GM18498 (cell line): ENCODE measurements at regions not wholly inside any gene's neighbourhood (a gene's known extent, or its start where the extent isn't known, plus 50 kb on each side); places are given as distances from the start of the nearest gene placed in this dataset.
"Not testable (repeated sequence)": the region's sequence is repeated elsewhere in the genome, so short reads cannot be mapped to it uniquely, and the experiment has no call there.

ENCODE experiments used
- ATAC-seq: cut with Tn5 transposase; IDR thresholded peaks from one replicate; pipeline ENCODE4 v1.9.1; 2021; ENCODE audit warnings: mild to moderate bottlenecking, moderate library complexity; ENCODE audit not compliant: unreplicated experiment

- ATAC-seq = no peak
Observed at GRCh38 chr7:4519819-4520520, 162.1 kb upstream of the FOXK1 start.

- ATAC-seq = no peak
Observed at GRCh38 chr7:4523219-4523618, 158.9 kb upstream of the FOXK1 start.

- no peak for ATAC-seq
Observed at GRCh38 chr7:4523873-4524272, 158.2 kb upstream of the FOXK1 start.

- no peak for ATAC-seq
Observed at GRCh38 chr7:4525884-4526283, 156.2 kb upstream of the FOXK1 start.

- no peak for ATAC-seq
Observed at GRCh38 chr7:4527988-4528636, 154.0 kb upstream of the FOXK1 start.

- ATAC-seq = no peak
Observed at GRCh38 chr7:4531236-4531635, 150.9 kb upstream of the FOXK1 start.

GRCh38 chr7:4533339-4533738 lies 148.8 kb upstream of the FOXK1 start:
- ATAC-seq = not testable (repeated sequence)

GRCh38 chr7:4549681-4550080 lies 132.4 kb upstream of the FOXK1 start:
- ATAC-seq = no peak

- no peak for ATAC-seq
Observed at GRCh38 chr7:4550117-4550516, 132.0 kb upstream of the FOXK1 start.

GRCh38 chr7:4552985-4553384 lies 129.1 kb upstream of the FOXK1 start:
- no peak for ATAC-seq

- ATAC-seq = no peak
Observed at GRCh38 chr7:4556868-4557793, 125.0 kb upstream of the FOXK1 start.

GRCh38 chr7:4561795-4562194 lies 120.3 kb upstream of the FOXK1 start:
- no peak for ATAC-seq

- ATAC-seq = no peak
Observed at GRCh38 chr7:4566714-4567113, 115.4 kb upstream of the FOXK1 start.

GRCh38 chr7:4574851-4575250 lies 107.2 kb upstream of the FOXK1 start:
- ATAC-seq = no peak

GRCh38 chr7:4575254-4575653 lies 106.8 kb upstream of the FOXK1 start:
- ATAC-seq = no peak

- ATAC-seq = no peak
Observed at GRCh38 chr7:4602905-4603842, 78.9 kb upstream of the FOXK1 start.

GRCh38 chr7:4603843-4604231 lies 78.3 kb upstream of the FOXK1 start:
- ATAC-seq = no peak

GRCh38 chr7:4604456-4604940 lies 77.6 kb upstream of the FOXK1 start:
- no peak for ATAC-seq

GRCh38 chr7:4606797-4607196 lies 75.3 kb upstream of the FOXK1 start:
- no peak for ATAC-seq

- no peak for ATAC-seq
Observed at GRCh38 chr7:4607311-4607729, 74.8 kb upstream of the FOXK1 start.
